ENCODE measurements at regions not wholly inside any gene's neighbourhood (a gene's known extent, or its start where the extent isn't known, plus 50 kb on each side); places are given as distances from the start of the nearest gene placed in this dataset.

GRCh38 chr15:60093273-60094067 lies 89.4 kb downstream of the FOXB1 start:
- H3K4me3 ChIP-seq (ENCODE audit: low read depth, low read length), result no peak overlapping the region
- TF ChIP-seq CTCF (IDR thresholded peaks at IDR 0.05; ENCODE audit: borderline replicate concordance, insufficient read depth, low read depth, low read length), result no peak

GRCh38 chr15:60095711-60096110 lies 91.6 kb downstream of the FOXB1 start:
- TF ChIP-seq CTCF (IDR thresholded peaks at IDR 0.05; ENCODE audit: borderline replicate concordance, insufficient read depth, low read depth, low read length), result no peak
- no peak overlapping the region for H3K4me3 ChIP-seq (ENCODE audit: low read depth, low read length)

GRCh38 chr15:60096157-60096556 lies 92.0 kb downstream of the FOXB1 start:
- TF ChIP-seq CTCF (IDR thresholded peaks at IDR 0.05; ENCODE audit: borderline replicate concordance, insufficient read depth, low read depth, low read length), result no peak
- H3K4me3 ChIP-seq (ENCODE audit: low read depth, low read length), result no peak overlapping the region

- H3K4me3 ChIP-seq (ENCODE audit: low read depth, low read length), result no peak overlapping the region
- no peak for TF ChIP-seq CTCF (IDR thresholded peaks at IDR 0.05; ENCODE audit: borderline replicate concordance, insufficient read depth, low read depth, low read length)
Observed at GRCh38 chr15:60101416-60101815, 97.3 kb downstream of the FOXB1 start.

GRCh38 chr15:60102748-60103147 lies 98.6 kb downstream of the FOXB1 start:
- H3K4me3 ChIP-seq (ENCODE audit: low read depth, low read length), result no peak overlapping the region
- TF ChIP-seq CTCF (IDR thresholded peaks at IDR 0.05; ENCODE audit: borderline replicate concordance, insufficient read depth, low read depth, low read length), result no peak

GRCh38 chr15:60110909-60111308 lies 106.8 kb downstream of the FOXB1 start:
- TF ChIP-seq CTCF (IDR thresholded peaks at IDR 0.05; ENCODE audit: borderline replicate concordance, insufficient read depth, low read depth, low read length), result no peak
- H3K4me3 ChIP-seq (ENCODE audit: low read depth, low read length), result no peak overlapping the region

Data from GM12875 (cell line).